Mesendoderm (in vitro differentiated cells): ENCODE measurements at regions not wholly inside any gene's neighbourhood (a gene's known extent, or its start where the extent isn't known, plus 50 kb on each side); places are given as distances from the start of the nearest gene placed in this dataset.

Experiments used
- DNase-seq: peaks from one replicate; pipeline ENCODE4 v3.0.0; 2013
- H2AK5ac ChIP-seq: 2 replicates; pipeline ENCODE4 v1.6.1; 2013; ENCODE audit warnings: low read length, inconsistent platforms
- H2BK120ac ChIP-seq: 2 replicates; pipeline ENCODE4 v1.6.1; 2013; ENCODE audit warnings: low read depth, mild to moderate bottlenecking, low read length, moderate library complexity, mixed read lengths
- H2BK15ac ChIP-seq: replicated peaks from 2 replicates; pipeline ENCODE4 v1.6.1; 2013; ENCODE audit warnings: low read depth, mild to moderate bottlenecking, moderate library complexity
- H2BK5ac ChIP-seq: 2 replicates; pipeline ENCODE4 v1.6.1; 2013; ENCODE audit warnings: low read length, inconsistent platforms
- H3K18ac ChIP-seq: 2 replicates; pipeline ENCODE4 v1.6.1; 2013; ENCODE audit warnings: mild to moderate bottlenecking, low read length, mixed read lengths
- H3K23ac ChIP-seq: one replicate; pipeline ENCODE4 v1.6.1; 2013; ENCODE audit warnings: low read length
- H3K27ac ChIP-seq: 2 replicates; pipeline ENCODE4 v1.5.1; 2013; ENCODE audit warnings: low read depth, mild to moderate bottlenecking, inconsistent platforms, low read length, moderate library complexity
- H3K27me3 ChIP-seq: 2 replicates; pipeline ENCODE4 v1.6.1; 2013; ENCODE audit warnings: low read length, control low read depth, mild to moderate bottlenecking, inconsistent platforms; ENCODE audit not compliant: insufficient read depth, poor library complexity
- H3K36me3 ChIP-seq: 2 replicates; pipeline ENCODE4 v1.6.1; 2013; ENCODE audit warnings: low read length, inconsistent platforms; ENCODE audit not compliant: control insufficient read depth, insufficient read depth
- H3K4ac ChIP-seq: one replicate; pipeline ENCODE4 v1.6.1; 2013; ENCODE audit warnings: low read depth, mild to moderate bottlenecking, low read length, moderate library complexity
- H3K4me1 ChIP-seq: 2 replicates; pipeline ENCODE4 v1.6.1; 2013; ENCODE audit warnings: low read depth, low read length, inconsistent platforms; ENCODE audit not compliant: control insufficient read depth
- H3K4me2 ChIP-seq: 2 replicates; pipeline ENCODE4 v1.6.1; 2013; ENCODE audit warnings: low read length
- H3K4me3 ChIP-seq: 2 replicates; pipeline ENCODE4 v1.5.1; 2013; ENCODE audit warnings: mild to moderate bottlenecking, low read length
- H3K56ac ChIP-seq: one replicate; pipeline ENCODE4 v1.6.1; 2013; ENCODE audit warnings: low read length
- H3K79me1 ChIP-seq: 2 replicates; pipeline ENCODE4 v1.6.1; 2013; ENCODE audit warnings: low read length, inconsistent platforms
- H3K79me2 ChIP-seq: 2 replicates; pipeline ENCODE4 v1.6.1; 2013; ENCODE audit warnings: mild to moderate bottlenecking, low read length; ENCODE audit not compliant: control insufficient read depth, insufficient read depth
- H3K9ac ChIP-seq: 2 replicates; pipeline ENCODE4 v1.6.1; 2013; ENCODE audit warnings: low read length, inconsistent platforms
- H4K5ac ChIP-seq: one replicate; pipeline ENCODE4 v1.6.1; 2013; ENCODE audit warnings: low read length
- H4K8ac ChIP-seq: one replicate; pipeline ENCODE4 v1.6.1; 2013; ENCODE audit warnings: low read depth, mild to moderate bottlenecking, control low read depth, low read length, moderate library complexity
- WGBS: extraction: QIAGEN DNeasy Blood & Tissue Kit; methylation state at CpG from one replicate; pipeline ENCODE4 v1.1.7; 2013; ENCODE audit warnings: low lambda C conversion rate, missing lambda C conversion rate; ENCODE audit not compliant: insufficient coverage; ENCODE audit errors: extremely low coverage; 5-methylcytosine and 5-hydroxymethylcytosine counted together

DNA sequence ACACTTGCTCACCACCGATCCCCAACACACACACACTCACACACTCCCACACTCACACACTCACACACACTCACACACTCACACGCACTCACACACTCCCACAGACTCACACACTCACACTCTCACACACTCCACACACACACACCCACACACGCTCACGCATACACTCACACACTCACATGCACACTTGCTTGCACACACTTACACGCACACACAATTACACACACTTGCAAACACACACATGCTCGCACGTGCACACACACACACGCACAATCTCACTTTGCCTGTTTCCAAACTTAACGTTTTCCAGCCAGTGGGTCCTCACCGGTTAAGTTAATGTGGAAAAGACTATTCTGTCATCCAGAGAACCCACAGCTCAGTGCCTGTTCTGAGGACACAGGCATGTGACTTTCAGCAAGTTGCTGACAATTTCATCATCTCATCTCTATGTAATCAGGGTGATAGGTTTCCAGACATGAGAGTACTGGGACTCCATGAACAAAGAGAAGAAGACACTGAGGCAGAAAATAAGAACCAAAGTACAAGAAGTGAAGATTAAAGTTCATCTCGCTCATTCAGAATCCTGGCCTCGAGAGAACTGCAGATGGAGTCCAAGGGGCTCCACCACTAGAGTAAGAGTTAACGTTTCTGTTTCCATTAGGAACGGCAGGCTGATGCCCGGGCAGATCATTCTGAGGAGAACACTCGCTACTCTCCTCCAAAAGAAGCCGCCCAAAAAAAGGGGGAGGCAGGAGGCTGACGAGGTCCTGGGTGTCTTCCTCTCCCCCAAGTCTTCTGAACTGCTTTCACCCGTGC lies 153.2 kb upstream of the FRG1 start:
- Histone ChIP-seq H3K36me3 (no peaks in the 10 kb centered on the region), H3K56ac (no peak overlapping the region), H2BK15ac (no peak overlapping the region), H4K5ac (no peak overlapping the region), H3K23ac (no peak overlapping the region), H3K4me2 (no peak overlapping the region), H4K8ac (no peak overlapping the region), H3K4ac (no peak overlapping the region), H3K18ac (no peak overlapping the region), H2AK5ac (no peak overlapping the region), H2BK5ac (no peak overlapping the region), H3K9ac (no peak overlapping the region), H3K27ac (no peak overlapping the region), H3K4me3 (no peak overlapping the region), H3K27me3 (no peaks in the 10 kb centered on the region), H3K79me2 (no peaks in the 10 kb centered on the region), H3K4me1 (peaks cover 3% of the 10 kb centered on the region), H2BK120ac (no peak overlapping the region), H3K79me1 (no peaks in the 10 kb centered on the region)
- no CpG with 5 or more reads among the region's 19 CpGs for WGBS
- DNase-seq, result peak; percentile 35

DNA sequence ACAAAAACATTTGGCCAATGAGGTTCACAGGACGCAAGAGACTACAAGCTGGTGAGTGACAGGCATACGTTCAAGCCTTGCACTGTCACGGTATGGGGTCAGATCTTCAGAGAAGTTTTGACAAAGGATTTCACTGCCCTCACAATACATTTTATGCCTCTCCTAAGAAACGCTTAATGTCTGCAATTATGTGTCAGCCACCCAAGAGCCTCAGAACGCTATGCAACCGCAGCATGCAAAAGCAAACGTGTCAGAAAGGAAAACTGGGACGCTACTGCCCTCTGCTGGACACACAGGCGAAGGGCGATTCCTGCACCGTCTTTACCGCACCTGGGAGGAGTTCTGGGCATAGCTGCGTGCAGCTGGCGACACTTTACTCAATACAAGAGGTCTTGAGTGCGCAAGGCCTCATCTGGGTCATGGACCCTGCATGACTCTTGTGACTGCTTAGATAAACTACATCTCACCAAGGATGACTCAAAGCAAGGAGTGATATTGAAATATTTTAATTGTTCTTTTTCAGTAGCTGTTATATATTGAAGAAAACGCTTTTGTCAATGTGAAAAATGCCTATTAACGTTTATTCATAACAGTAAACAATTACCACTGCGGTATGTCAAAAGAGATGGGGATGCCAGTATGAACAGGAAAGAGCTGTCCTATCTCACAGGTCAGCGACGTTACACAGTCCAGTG lies 147.6 kb upstream of the FRG1 start:
- H3K23ac ChIP-seq, result no peak overlapping the region
- peak; percentile 79 for DNase-seq
- H3K27ac ChIP-seq, result no peak overlapping the region
- H4K5ac ChIP-seq, result no peak overlapping the region
- no peak overlapping the region for H4K8ac ChIP-seq
- no peaks in the 10 kb centered on the region for H3K4me1 ChIP-seq
- H2AK5ac ChIP-seq, result no peak overlapping the region
- H3K36me3 ChIP-seq, result no peaks in the 10 kb centered on the region
- no peak overlapping the region for H3K56ac ChIP-seq
- H2BK120ac ChIP-seq, result no peak overlapping the region
- no peaks in the 10 kb centered on the region for H3K79me2 ChIP-seq
- H3K4ac ChIP-seq, result no peak overlapping the region
- no peaks in the 10 kb centered on the region for H3K27me3 ChIP-seq
- H2BK15ac ChIP-seq, result no peak overlapping the region
- H3K9ac ChIP-seq, result no peak overlapping the region
- H3K4me2 ChIP-seq, result no peak overlapping the region
- H2BK5ac ChIP-seq, result no peak overlapping the region
- WGBS, result no CpG with 5 or more reads among the region's 20 CpGs
- H3K79me1 ChIP-seq, result no peaks in the 10 kb centered on the region
- no peak overlapping the region for H3K4me3 ChIP-seq
- no peak overlapping the region for H3K18ac ChIP-seq

DNA sequence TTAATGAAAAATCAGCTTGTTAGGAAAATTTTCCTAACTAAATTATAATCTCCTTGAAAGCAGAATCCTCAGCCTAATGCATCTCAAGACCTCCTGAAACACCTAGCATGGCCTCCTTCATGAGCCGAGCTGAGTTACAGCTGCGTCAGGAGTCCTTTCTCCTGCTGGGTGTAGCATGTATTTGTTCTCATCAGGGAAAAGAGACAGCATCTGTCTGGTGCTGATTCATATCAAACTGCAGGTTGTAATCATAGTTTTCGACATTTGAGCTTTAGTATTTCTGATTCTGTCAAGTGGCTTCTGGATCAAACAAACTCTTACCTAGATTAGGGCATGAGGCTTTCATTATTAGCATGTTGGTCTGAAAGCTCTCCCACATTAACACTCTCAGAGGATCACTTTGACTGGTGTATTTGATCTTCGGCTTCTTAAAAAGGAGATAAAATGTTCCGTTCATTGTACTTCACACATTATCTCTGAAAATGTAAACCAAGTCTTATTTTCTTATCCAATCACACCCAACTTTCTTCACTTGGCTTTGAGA lies 140.1 kb upstream of the FRG1 start:
- Histone ChIP-seq H3K23ac (no peak overlapping the region), H2BK15ac (no peak overlapping the region), H3K18ac (no peak overlapping the region), H3K27me3 (no peaks in the 10 kb centered on the region), H4K5ac (no peak overlapping the region), H3K27ac (no peak overlapping the region), H3K79me1 (no peaks in the 10 kb centered on the region), H3K4me3 (no peak overlapping the region), H2BK120ac (no peak overlapping the region), H3K4ac (no peak overlapping the region), H3K4me1 (no peaks in the 10 kb centered on the region), H3K9ac (no peak overlapping the region), H2BK5ac (no peak overlapping the region), H3K79me2 (no peaks in the 10 kb centered on the region), H3K56ac (no peak overlapping the region), H3K4me2 (no peak overlapping the region), H4K8ac (no peak overlapping the region), H3K36me3 (no peaks in the 10 kb centered on the region), H2AK5ac (no peak overlapping the region)
- no peak for DNase-seq
- no CpG with 5 or more reads among the region's 5 CpGs for WGBS

DNA sequence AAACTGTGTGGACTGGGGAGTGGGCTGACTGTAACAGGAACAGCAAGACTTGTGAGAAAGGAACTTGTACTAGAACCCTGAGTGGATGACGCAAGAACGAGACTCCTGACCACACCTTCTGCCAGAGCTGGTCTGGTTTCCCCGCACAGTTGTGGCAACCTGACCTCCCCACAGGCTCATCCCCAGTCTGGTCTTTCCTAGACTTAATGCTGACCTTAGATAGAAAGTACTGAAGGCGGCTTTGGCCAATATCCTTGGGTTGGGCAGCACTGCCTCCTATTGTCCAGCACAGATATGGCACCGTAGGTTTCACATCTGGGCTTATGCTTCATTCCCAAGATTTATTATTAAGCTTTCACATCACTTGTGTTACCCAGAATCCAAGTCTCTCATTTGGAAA lies 137.8 kb upstream of the FRG1 start:
- no peak overlapping the region for H3K18ac ChIP-seq
- H3K27ac ChIP-seq, result no peak overlapping the region
- H3K36me3 ChIP-seq, result no peaks in the 10 kb centered on the region
- H2BK5ac ChIP-seq, result no peak overlapping the region
- H2BK120ac ChIP-seq, result no peak overlapping the region
- no peak overlapping the region for H4K8ac ChIP-seq
- H4K5ac ChIP-seq, result no peak overlapping the region
- no peak overlapping the region for H3K4me3 ChIP-seq
- DNase-seq, result peak; percentile 55
- no peak overlapping the region for H2BK15ac ChIP-seq
- no peak overlapping the region for H3K4ac ChIP-seq
- no peak overlapping the region for H3K4me2 ChIP-seq
- no peaks in the 10 kb centered on the region for H3K79me2 ChIP-seq
- no CpG with 5 or more reads among the region's 5 CpGs for WGBS
- H2AK5ac ChIP-seq, result no peak overlapping the region
- no peak overlapping the region for H3K9ac ChIP-seq
- no peaks in the 10 kb centered on the region for H3K79me1 ChIP-seq
- H3K27me3 ChIP-seq, result no peaks in the 10 kb centered on the region
- H3K23ac ChIP-seq, result no peak overlapping the region
- no peak overlapping the region for H3K56ac ChIP-seq
- H3K4me1 ChIP-seq, result no peaks in the 10 kb centered on the region

DNA sequence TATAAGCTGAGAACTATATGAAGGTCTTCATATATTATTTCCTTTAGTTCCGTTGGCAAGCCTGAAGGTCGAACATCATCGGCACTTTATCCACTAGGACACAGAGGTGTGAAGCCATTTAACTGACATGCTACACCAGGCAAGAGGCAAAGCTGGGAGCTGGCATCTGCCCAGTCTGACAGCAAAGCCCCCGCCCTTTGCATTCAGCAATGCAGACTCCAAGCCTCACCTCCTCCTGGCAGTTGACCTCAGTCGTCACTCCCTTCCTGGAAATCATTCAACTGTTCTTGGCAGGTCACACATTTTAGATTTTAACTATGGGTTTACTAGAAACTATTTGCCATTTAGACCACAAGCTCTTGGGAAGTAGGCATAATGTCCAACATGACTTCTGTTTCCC lies 135.8 kb upstream of the FRG1 start:
- Histone ChIP-seq H3K23ac (no peak overlapping the region), H3K27me3 (no peaks in the 10 kb centered on the region), H3K79me1 (no peaks in the 10 kb centered on the region), H4K5ac (no peak overlapping the region), H2BK15ac (no peak overlapping the region), H3K9ac (no peak overlapping the region), H3K36me3 (no peaks in the 10 kb centered on the region), H3K4me3 (no peak overlapping the region), H2BK5ac (no peak overlapping the region), H3K4me1 (no peaks in the 10 kb centered on the region), H2BK120ac (no peak overlapping the region), H4K8ac (no peak overlapping the region), H3K18ac (no peak overlapping the region), H3K27ac (no peak overlapping the region), H2AK5ac (no peak overlapping the region), H3K4ac (no peak overlapping the region), H3K4me2 (no peak overlapping the region), H3K79me2 (no peaks in the 10 kb centered on the region), H3K56ac (no peak overlapping the region)
- no peak for DNase-seq
- WGBS, result no CpG with 5 or more reads among the region's 5 CpGs
